T-cell (primary cell): ENCODE measurements at regions not wholly inside any gene's neighbourhood (a gene's known extent, or its start where the extent isn't known, plus 50 kb on each side); places are given as distances from the start of the nearest gene placed in this dataset.

Experiments
- ATAC-seq, 4 experiments: fragments of 200-7000 bp in 3 of 4; fragments of 150-1000 bp in 1 of 4; cut with Tn5 transposase; replicated peaks in 1 of 4; 1 replicate in 3 of 4; 2 replicates in 1 of 4; pipeline ENCODE4 v1.10.0; 2021; ENCODE audit warnings: moderate library complexity in 3 of 4, mild to moderate bottlenecking in 2 of 4, moderate number of reproducible peaks in 1 of 4
- CTCF ChIA-PET, 2 donors: fragments of 300-600 bp; sonication (Branson Sonifier 250); formaldehyde crosslinking; loops; one replicate each; lab custom pipeline; 2022; ENCODE audit warnings: antibody characterized with exemption in 2 of 2; lab: Charles Lee
- POLR2A ChIA-PET, 2 donors: fragments of 300-600 bp; sonication (Branson Sonifier 250); formaldehyde crosslinking; loops; one replicate each; lab custom pipeline; 2022; ENCODE audit warnings: antibody characterized with exemption in 2 of 2; lab: Charles Lee
- DNase-seq, 35 experiments: peaks; one replicate each; pipeline versions ENCODE4 v3.0.0 to v3.0.0-alpha.2; 2013 to 2023
- H3K27ac ChIP-seq: one replicate; pipeline ENCODE4 v1.5.1; 2013; ENCODE audit warnings: low read length
- H3K27me3 ChIP-seq, 2 experiments: replicated peaks in 1 of 2; 1 replicate in 1 of 2; 2 replicates in 1 of 2; pipeline versions ENCODE4 v1.6.1 to v1.7.0; 2013; ENCODE audit warnings: low read length in 1 of 2, mixed read lengths in 1 of 2; ENCODE audit not compliant: control insufficient read depth in 2 of 2, insufficient read depth in 2 of 2; ENCODE audit errors: extremely low read depth in 1 of 2
- H3K36me3 ChIP-seq, 2 donors: 1 replicate in 1 of 2; 2 replicates in 1 of 2; pipeline versions ENCODE4 v1.6.1 to v1.7.0; 2013; ENCODE audit warnings: low read length in 1 of 2; ENCODE audit not compliant: control insufficient read depth in 2 of 2, insufficient read depth in 1 of 2; ENCODE audit errors: extremely low read depth in 1 of 2
- H3K4me1 ChIP-seq, 2 experiments: 1 replicate in 1 of 2; 2 replicates in 1 of 2; pipeline versions ENCODE4 v1.6.1 to v1.7.0; 2013; ENCODE audit warnings: low read length in 2 of 2, mixed read lengths in 1 of 2; ENCODE audit not compliant: insufficient read depth in 2 of 2, control insufficient read depth in 1 of 2; ENCODE audit errors: extremely low read depth in 1 of 2
- H3K4me3 ChIP-seq, 2 donors: 1 replicate in 1 of 2; 2 replicates in 1 of 2; pipeline versions ENCODE4 v1.5.1 to v1.7.0; 2013; ENCODE audit warnings: mild to moderate bottlenecking in 2 of 2, low read length in 1 of 2, moderate library complexity in 1 of 2; ENCODE audit not compliant: control insufficient read depth in 1 of 2; ENCODE audit errors: extremely low read depth in 1 of 2
- H3K9me3 ChIP-seq: 2 replicates; pipeline ENCODE4 v1.7.0; 2013
- H3K27ac Mint-ChIP-seq, 2 donors: one replicate each; pipeline ENCODE4 v1.8.0; 2020 to 2021; ENCODE audit warnings: mild to moderate bottlenecking in 2 of 2, mixed read lengths in 2 of 2
- H3K27me3 Mint-ChIP-seq, 2 donors: one replicate each; pipeline ENCODE4 v1.8.0; 2021 to 2022; ENCODE audit warnings: mixed read lengths in 2 of 2
- H3K36me3 Mint-ChIP-seq: one replicate; pipeline ENCODE4 v1.8.0; 2021; ENCODE audit warnings: mixed read lengths
- H3K4me1 Mint-ChIP-seq, 3 donors: one replicate each; pipeline ENCODE4 v1.8.0; 2020 to 2022; ENCODE audit warnings: mixed read lengths in 3 of 3, mild to moderate bottlenecking in 1 of 3
- H3K4me3 Mint-ChIP-seq, 3 donors: one replicate each; pipeline ENCODE4 v1.8.0; 2020 to 2022; ENCODE audit warnings: mild to moderate bottlenecking in 3 of 3, mixed read lengths in 3 of 3, moderate library complexity in 3 of 3
- H3K9me3 Mint-ChIP-seq, 3 donors: one replicate each; pipeline ENCODE4 v1.8.0; 2020 to 2022; ENCODE audit warnings: mixed read lengths in 3 of 3
- WGBS: methylation state at CpG from one replicate; pipeline ENCODE4 v1.1.5; 2013; ENCODE audit warnings: missing lambda C conversion rate; ENCODE audit not compliant: insufficient coverage; 5-methylcytosine and 5-hydroxymethylcytosine counted together

GRCh38 chr13:54194233-54195024, 1165.8 kb downstream of the OLFM4 start:
- Mint-ChIP-seq H3K9me3 (peaks cover 13 to 20% (median 19%) of the 10 kb centered on the region in 3 donors), H3K4me3 (no peak overlapping the region), H3K4me1 (no peaks in the 10 kb centered on the region), H3K36me3 (no peaks in the 10 kb centered on the region), H3K27me3 (no peaks in the 10 kb centered on the region), H3K27ac (no peak overlapping the region)
- ATAC-seq (no peak), DNase-seq (no peak)
- no peak overlapping the region for H3K4me3 ChIP-seq
- CTCF ChIA-PET = no interaction called here
- no peaks in the 10 kb centered on the region for H3K36me3 ChIP-seq
- no peaks in the 10 kb centered on the region for H3K4me1 ChIP-seq
- no peaks in the 10 kb centered on the region for H3K9me3 ChIP-seq
- no peak overlapping the region for H3K27ac ChIP-seq
- H3K27me3 ChIP-seq = no peaks in the 10 kb centered on the region
- POLR2A ChIA-PET = interaction anchor here in 1 of 2 donors (0.7 kb wide), 1 partner anchor 1021 kb away, joined by 3 read pairs; no protein-coding TSS in a partner anchor
- 65% methylated on average over 3 of the region's 5 CpGs for WGBS

DNA sequence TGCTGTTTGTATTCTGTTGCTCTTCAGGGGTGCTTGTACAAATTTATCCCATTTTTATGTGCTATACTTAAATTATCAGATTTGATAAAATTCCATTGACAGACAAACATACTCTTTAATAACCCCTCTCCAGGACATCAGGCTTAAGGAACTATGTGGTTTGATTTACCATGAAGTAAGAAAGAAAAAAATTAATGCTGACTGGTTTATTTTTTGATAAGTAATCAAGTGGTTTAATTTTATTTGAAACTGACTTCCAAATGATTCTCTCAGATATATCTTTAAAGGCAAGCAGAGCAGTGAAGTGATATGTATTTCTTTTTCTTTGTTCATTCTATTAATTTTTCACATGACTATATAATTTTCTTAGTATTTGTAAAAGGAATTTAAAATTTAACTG, 1168.1 kb downstream of the OLFM4 start:
- Mint-ChIP-seq H3K27me3 (no peaks in the 10 kb centered on the region), H3K27ac (no peak overlapping the region), H3K4me3 (no peak overlapping the region), H3K4me1 (no peaks in the 10 kb centered on the region), H3K36me3 (no peaks in the 10 kb centered on the region), H3K9me3 (peaks cover 11 to 13% (median 12%) of the 10 kb centered on the region in 3 donors)
- H3K4me3 ChIP-seq = no peak overlapping the region
- H3K9me3 ChIP-seq = no peaks in the 10 kb centered on the region
- no peaks in the 10 kb centered on the region for H3K27me3 ChIP-seq
- H3K27ac ChIP-seq = no peak overlapping the region
- no peak for DNase-seq
- H3K4me1 ChIP-seq = no peaks in the 10 kb centered on the region
- POLR2A ChIA-PET = no interaction called here
- no peaks in the 10 kb centered on the region for H3K36me3 ChIP-seq
- CTCF ChIA-PET = no interaction called here
- ATAC-seq = no peak

GRCh38 chr13:54198911-54199310, 1170.3 kb downstream of the OLFM4 start:
- Histone ChIP-seq H3K27ac (no peak overlapping the region), H3K9me3 (no peaks in the 10 kb centered on the region), H3K4me1 (no peaks in the 10 kb centered on the region), H3K36me3 (no peaks in the 10 kb centered on the region), H3K4me3 (no peak overlapping the region), H3K27me3 (no peaks in the 10 kb centered on the region)
- Mint-ChIP-seq H3K4me1 (no peaks in the 10 kb centered on the region), H3K9me3 (peaks cover 8 to 19% (median 13%) of the 10 kb centered on the region in 3 donors), H3K27me3 (no peaks in the 10 kb centered on the region), H3K36me3 (no peaks in the 10 kb centered on the region), H3K27ac (no peak overlapping the region), H3K4me3 (no peak overlapping the region)
- CTCF ChIA-PET = no interaction called here
- ATAC-seq (no peak), DNase-seq (no peak)
- WGBS = no CpG with 5 or more reads among the region's 2 CpGs
- POLR2A ChIA-PET = no interaction called here

GRCh38 chr13:54206626-54207025, 1178.0 kb downstream of the OLFM4 start:
- Mint-ChIP-seq H3K36me3 (no peaks in the 10 kb centered on the region), H3K4me3 (no peak overlapping the region), H3K4me1 (no peaks in the 10 kb centered on the region), H3K9me3 (peaks cover under 1 to 17% (median 14%) of the 10 kb centered on the region in 3 donors), H3K27ac (no peak overlapping the region), H3K27me3 (no peaks in the 10 kb centered on the region)
- CTCF ChIA-PET = no interaction called here
- Histone ChIP-seq H3K9me3 (no peaks in the 10 kb centered on the region), H3K4me1 (no peaks in the 10 kb centered on the region), H3K36me3 (no peaks in the 10 kb centered on the region), H3K27ac (no peak overlapping the region), H3K27me3 (no peaks in the 10 kb centered on the region), H3K4me3 (no peak overlapping the region)
- DNase-seq (no peak), ATAC-seq (no peak)
- POLR2A ChIA-PET = no interaction called here
- WGBS = no CpG with 5 or more reads among the region's 1 CpG

GRCh38 chr13:54210397-54211049, 1181.9 kb downstream of the OLFM4 start:
- no peak overlapping the region for H3K4me3 ChIP-seq
- peaks cover 3 to 20% (median 20%) of the 10 kb centered on the region in 3 donors for H3K9me3 Mint-ChIP-seq
- no peak overlapping the region for H3K4me3 Mint-ChIP-seq
- no peak overlapping the region for H3K27ac ChIP-seq
- POLR2A ChIA-PET = no interaction called here
- no peaks in the 10 kb centered on the region for H3K9me3 ChIP-seq
- H3K36me3 Mint-ChIP-seq = no peaks in the 10 kb centered on the region
- no peaks in the 10 kb centered on the region for H3K27me3 Mint-ChIP-seq
- H3K36me3 ChIP-seq = no peaks in the 10 kb centered on the region
- no peaks in the 10 kb centered on the region for H3K4me1 Mint-ChIP-seq
- no CpG with 5 or more reads among the region's 2 CpGs for WGBS
- H3K4me1 ChIP-seq = no peaks in the 10 kb centered on the region
- ATAC-seq = no peak
- DNase-seq = no peak
- CTCF ChIA-PET = no interaction called here
- no peak overlapping the region for H3K27ac Mint-ChIP-seq
- H3K27me3 ChIP-seq = no peaks in the 10 kb centered on the region

- H3K4me1 ChIP-seq = no peaks in the 10 kb centered on the region
- H3K27me3 ChIP-seq = no peaks in the 10 kb centered on the region
- no peak overlapping the region for H3K27ac ChIP-seq
- ATAC-seq (no peak), DNase-seq (no peak)
- Mint-ChIP-seq H3K4me3 (no peak overlapping the region), H3K27me3 (no peaks in the 10 kb centered on the region), H3K9me3 (peaks cover 19 to 39% (median 24%) of the 10 kb centered on the region in 3 donors), H3K27ac (no peak overlapping the region), H3K36me3 (no peaks in the 10 kb centered on the region), H3K4me1 (no peaks in the 10 kb centered on the region)
- H3K36me3 ChIP-seq = no peaks in the 10 kb centered on the region
- ChIA-PET CTCF (no interaction called here), POLR2A (no interaction called here)
- no peaks in the 10 kb centered on the region for H3K9me3 ChIP-seq
- no peak overlapping the region for H3K4me3 ChIP-seq
- WGBS = no CpG with 5 or more reads among the region's 2 CpGs
Measured at GRCh38 chr13:54216221-54216620, 1187.6 kb downstream of the OLFM4 start.
